Panc1 (cell line): ENCODE measurements at regions not wholly inside any gene's neighbourhood (a gene's known extent, or its start where the extent isn't known, plus 50 kb on each side); places are given as distances from the start of the nearest gene placed in this dataset.

Experiments
- CTCF ChIP-seq: fragments of 450-650 bp; IDR thresholded peaks from 2 replicates; pipeline ENCODE4 v1.5.1; 2017; ENCODE audit warnings: mild to moderate bottlenecking
- SIN3A ChIP-seq: IDR thresholded peaks from 2 replicates; pipeline ENCODE4 v1.6.1; 2012; ENCODE audit warnings: low read depth, mild to moderate bottlenecking, low read length, moderate library complexity, borderline replicate concordance; ENCODE audit not compliant: insufficient read depth
- TCF7L2 ChIP-seq: IDR thresholded peaks from 2 replicates; pipeline ENCODE4 v1.6.1; 2011; ENCODE audit warnings: mild to moderate bottlenecking, low read depth, low read length, inconsistent platforms

GRCh38 chr19:28213470-28214082 lies 999.4 kb downstream of the UQCRFS1 start:
- TF ChIP-seq CTCF (no peak), SIN3A (no peak), TCF7L2 (no peak)
